ENCODE measurements at regions not wholly inside any gene's neighbourhood (a gene's known extent, or its start where the extent isn't known, plus 50 kb on each side); places are given as distances from the start of the nearest gene placed in this dataset.
"Not testable (repeated sequence)": the region's sequence is repeated elsewhere in the genome, so short reads cannot be mapped to it uniquely, and the experiment has no call there.

DNA sequence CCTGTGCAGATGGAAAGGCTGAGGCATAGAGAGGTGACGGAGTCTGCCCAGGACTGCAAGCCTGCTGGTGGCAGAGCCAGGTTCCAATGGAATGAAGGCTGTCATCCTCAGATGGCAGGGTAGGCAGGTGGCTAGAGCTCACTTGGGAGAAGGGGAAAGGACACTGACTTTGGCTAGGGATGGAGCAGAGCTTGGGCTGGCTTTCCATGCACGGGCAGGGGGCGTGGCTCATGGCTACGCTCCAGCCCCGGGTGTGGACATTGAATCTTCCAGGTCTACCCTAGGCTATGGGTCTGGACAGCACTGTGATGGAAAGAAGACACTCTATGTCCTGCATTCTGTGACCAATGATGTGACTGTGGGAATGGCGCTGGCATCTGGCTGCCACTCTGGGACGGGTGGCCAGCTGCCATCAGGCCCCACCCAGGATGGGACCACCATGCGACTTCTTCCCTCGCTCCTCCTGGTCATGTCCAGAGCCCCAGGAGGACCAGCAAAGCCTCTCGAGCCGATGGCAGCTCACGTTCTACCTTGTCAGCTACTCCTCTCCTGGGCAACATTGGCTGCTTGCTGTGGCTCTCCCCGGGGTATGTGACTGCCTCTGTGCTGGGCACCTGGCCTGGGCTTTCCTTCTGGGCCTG, 398.7 kb downstream of the TMEM121 start:
- TF ChIP-seq, protein P1, sequence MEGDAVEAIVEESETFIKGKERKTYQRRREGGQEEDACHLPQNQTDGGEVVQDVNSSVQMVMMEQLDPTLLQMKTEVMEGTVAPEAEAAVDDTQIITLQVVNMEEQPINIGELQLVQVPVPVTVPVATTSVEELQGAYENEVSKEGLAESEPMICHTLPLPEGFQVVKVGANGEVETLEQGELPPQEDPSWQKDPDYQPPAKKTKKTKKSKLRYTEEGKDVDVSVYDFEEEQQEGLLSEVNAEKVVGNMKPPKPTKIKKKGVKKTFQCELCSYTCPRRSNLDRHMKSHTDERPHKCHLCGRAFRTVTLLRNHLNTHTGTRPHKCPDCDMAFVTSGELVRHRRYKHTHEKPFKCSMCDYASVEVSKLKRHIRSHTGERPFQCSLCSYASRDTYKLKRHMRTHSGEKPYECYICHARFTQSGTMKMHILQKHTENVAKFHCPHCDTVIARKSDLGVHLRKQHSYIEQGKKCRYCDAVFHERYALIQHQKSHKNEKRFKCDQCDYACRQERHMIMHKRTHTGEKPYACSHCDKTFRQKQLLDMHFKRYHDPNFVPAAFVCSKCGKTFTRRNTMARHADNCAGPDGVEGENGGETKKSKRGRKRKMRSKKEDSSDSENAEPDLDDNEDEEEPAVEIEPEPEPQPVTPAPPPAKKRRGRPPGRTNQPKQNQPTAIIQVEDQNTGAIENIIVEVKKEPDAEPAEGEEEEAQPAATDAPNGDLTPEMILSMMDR (IDR thresholded peaks at IDR 0.05): no peak
- no peak overlapping the region for H3K27ac Mint-ChIP-seq

DNA sequence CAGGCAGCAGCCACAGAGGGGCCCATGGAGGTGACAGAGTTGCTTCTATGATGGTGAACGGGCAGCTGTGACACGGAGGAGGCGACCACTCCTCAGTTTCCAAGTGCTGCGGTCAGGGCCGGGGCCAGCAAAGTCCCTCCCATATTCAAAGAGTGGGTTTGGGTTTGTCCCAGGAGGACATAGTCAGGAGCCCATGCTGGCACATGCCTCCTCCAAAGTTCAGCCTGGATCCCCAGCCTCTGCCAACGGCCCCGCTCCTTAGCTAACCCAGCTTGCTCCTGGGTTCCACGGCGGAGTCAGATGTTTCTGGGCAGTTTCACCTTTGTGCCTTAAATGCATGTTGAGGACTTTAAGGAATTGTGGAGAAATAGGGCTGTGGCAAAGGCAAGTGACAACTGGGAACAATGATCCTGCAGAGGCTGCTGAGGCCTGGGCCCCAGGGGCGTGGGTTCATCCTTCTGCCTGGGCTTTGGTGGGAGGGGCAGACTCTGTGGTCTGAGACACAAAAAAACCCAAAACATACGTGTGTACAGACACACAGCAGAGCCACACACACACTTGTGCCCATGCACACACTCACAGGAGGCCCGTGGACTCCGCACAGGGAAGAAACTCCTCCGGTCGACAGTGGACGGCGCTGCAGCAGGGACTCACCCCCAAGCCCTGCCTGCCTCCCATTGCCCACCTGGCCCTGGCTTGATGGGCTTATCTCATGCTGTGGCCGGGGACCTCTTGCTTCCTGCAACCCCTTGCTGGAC, 399.4 kb downstream of the TMEM121 start:
- ATAC-seq (ENCODE audit: low read depth) (no peak), DNase-seq (no peak)
- H3K36me3 Mint-ChIP-seq (ENCODE audit: low read depth): peaks cover 31% of the 10 kb centered on the region
- no peak overlapping the region for H3K27ac Mint-ChIP-seq
- CTCF ChIA-PET: no interaction called here
- intact Hi-C loops (cut with micrococcal nuclease): no loop called here
- no peak overlapping the region for H3K4me3 Mint-ChIP-seq
- POLR2A ChIA-PET: no interaction called here
- peaks cover 23% of the 10 kb centered on the region for H3K4me1 Mint-ChIP-seq
- H3K9me3 Mint-ChIP-seq: no peaks in the 10 kb centered on the region
- TF ChIP-seq, protein P1 (IDR thresholded peaks at IDR 0.05): no peak
- H3K27me3 Mint-ChIP-seq: no peaks in the 10 kb centered on the region

More for the DNA sequence above, 398.7 kb downstream of the TMEM121 start:
- ATAC-seq (ENCODE audit: low read depth) (no peak), DNase-seq (no peak)
- CTCF ChIA-PET: no interaction called here
- Mint-ChIP-seq H3K4me1 (peaks cover 17% of the 10 kb centered on the region), H3K27me3 (no peaks in the 10 kb centered on the region), H3K4me3 (no peak overlapping the region), H3K36me3 (ENCODE audit: low read depth) (peaks cover 37% of the 10 kb centered on the region), H3K9me3 (no peaks in the 10 kb centered on the region)
- intact Hi-C loops (cut with micrococcal nuclease): no loop called here
- POLR2A ChIA-PET: no interaction called here

DNA sequence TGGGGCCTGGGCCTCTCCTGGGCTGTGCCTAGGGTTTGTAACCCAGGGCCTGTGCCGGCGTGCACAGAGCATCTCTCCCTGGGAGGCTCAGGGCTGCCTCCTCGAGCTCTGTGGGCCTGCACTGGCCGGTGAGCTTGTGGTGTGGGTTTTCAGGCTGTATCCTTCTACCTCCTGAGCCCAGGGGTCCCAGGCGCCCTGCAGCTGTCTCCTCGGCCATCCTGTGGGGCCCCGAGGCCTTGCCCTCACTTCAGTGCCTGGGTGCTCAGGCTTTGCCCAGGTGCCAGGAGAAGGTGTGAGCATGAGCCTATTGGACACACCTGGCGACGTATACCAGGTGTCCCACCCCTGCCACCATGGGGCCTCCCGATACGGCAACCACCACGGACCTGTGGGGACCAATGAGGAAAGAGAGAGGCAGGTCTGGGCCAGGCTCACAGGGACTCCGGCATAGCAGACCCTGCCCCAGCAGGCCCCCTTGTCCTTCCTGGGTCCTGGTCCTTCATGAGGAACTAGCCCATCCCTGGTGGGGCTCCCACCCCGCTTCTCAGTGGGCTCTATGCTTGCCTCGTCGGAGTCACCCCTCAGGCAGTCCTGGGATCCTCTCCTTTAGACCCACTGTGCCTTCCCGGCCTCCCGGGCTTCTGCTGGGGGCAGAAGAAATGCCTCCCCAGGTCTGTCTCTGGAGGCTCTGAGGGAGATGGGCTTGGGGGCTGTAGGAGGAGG, 400.2 kb downstream of the TMEM121 start:
- DNase-seq: no peak
- Mint-ChIP-seq H3K27me3 (no peaks in the 10 kb centered on the region), H3K36me3 (ENCODE audit: low read depth) (peaks cover 28% of the 10 kb centered on the region), H3K4me3 (no peak overlapping the region), H3K27ac (no peak overlapping the region), H3K9me3 (no peaks in the 10 kb centered on the region), H3K4me1 (peaks cover 24% of the 10 kb centered on the region)
- ChIA-PET CTCF (no interaction called here), POLR2A (interaction anchor here (1.0 to 3.1 kb wide), 2 partner anchors 9 to 65 kb away, joined by 3 to 13 read pairs; no protein-coding TSS in a partner anchor)
- intact Hi-C loops (cut with micrococcal nuclease): no loop called here
- no peak for ATAC-seq (ENCODE audit: low read depth)
- TF ChIP-seq, protein P1 (IDR thresholded peaks at IDR 0.05): no peak

DNA sequence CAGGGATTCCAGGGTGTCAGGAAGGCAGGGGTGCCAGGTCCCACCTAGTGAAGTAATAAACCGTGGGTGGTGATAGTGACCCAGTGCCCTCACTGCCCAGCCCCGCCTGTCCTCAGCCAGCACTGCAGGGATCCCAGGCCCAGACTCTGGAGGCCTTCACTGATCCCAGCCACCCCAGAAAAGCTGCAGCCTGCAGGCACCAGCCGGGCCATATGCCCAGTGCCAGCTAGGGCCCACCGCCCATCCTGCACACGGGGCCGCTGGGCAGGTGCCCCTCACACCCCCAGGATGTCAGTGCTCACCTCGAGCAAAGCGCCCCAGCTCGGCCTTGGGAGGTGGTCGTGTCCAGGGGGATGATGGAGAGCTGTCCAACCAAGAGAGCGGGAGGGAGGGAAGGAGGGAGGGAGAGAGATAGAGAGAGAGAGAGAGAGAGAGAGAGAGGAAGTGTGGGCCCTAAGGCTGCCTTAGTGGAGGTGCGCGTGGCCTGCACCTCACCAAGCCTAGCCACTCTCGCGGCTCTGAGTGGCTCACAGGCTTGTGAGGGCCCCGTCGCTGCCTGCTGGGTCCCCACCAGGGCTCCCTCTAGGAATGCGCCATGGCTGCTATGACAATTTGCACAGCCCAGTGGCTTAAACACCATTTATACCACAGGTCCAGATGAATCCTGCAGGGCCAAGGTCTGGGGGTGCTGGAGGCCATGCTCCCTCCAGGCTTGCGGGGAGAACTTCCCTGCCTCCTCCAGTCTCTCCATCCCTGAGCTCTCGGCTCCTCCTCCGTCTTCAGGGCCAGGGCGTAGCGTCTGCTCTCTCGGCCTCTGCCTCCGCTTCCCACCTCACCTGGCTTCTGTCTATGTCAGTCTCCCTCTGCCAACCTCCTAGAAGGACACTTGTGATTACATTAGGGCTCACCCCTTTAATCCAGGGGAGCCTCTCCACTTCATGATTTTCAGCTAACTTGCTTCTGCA, 401.0 kb downstream of the TMEM121 start:
- Mint-ChIP-seq H3K4me1 (peaks cover 29% of the 10 kb centered on the region), H3K9me3 (no peaks in the 10 kb centered on the region), H3K27ac (peak overlapping the region; percentile 75), H3K4me3 (no peak overlapping the region), H3K36me3 (ENCODE audit: low read depth) (peaks cover 23% of the 10 kb centered on the region), H3K27me3 (no peaks in the 10 kb centered on the region)
- CTCF ChIA-PET: no interaction called here
- ATAC-seq (ENCODE audit: low read depth): no peak
- intact Hi-C loops (cut with micrococcal nuclease): no loop called here
- DNase-seq: no peak
- POLR2A ChIA-PET: interaction anchor here (0.6 to 3.1 kb wide), 5 partner anchors 10 to 370 kb away, joined by 3 to 13 read pairs (median 3); no protein-coding TSS in a partner anchor
- TF ChIP-seq, protein P1 (IDR thresholded peaks at IDR 0.05): no peak

DNA sequence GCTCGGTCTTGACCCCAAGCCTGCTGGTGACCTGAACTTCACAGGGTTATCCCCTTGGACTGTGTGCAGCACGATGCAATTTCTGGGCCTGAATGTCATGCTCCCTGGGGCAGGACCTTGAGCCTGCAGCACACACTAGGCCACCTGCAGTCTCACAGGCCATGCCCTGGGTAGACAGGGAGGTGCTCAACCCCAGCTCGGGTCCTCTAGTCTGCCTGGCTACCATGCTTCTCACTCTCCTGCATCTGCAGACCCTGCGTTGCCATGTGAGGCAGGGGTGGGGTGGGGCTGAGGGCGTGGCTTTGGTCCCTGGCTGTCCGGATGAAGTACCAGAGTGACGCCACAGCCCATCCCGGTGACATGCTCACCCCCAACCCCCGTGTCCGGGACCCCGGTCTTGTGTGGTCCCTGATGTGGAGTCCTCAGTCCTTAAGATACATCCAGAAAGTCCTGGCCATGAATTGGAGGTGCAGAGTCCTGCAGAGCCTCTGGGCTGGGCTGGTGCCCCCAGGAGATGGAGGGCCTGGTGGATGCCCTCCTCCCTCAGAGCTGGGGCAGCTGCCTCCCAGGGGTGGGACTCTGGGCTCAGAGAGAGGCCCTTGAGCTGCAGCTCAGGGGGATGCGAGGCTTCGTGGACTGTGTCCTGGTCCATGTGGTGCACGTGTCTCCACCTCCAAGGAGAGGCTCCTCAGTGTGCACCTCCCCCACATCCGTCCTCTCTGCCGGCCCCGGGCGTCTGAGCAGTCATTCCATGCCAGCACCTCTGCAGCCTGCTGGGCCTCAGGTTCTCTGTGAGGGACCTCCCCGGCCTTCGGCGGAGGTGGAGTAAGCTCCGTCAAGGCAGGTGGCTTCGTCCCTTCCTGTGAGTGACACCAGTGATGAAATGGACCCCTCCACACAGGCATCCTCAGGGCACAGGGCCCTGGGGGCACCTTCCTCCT, 402.1 kb downstream of the TMEM121 start:
- peaks cover 16% of the 10 kb centered on the region for H3K36me3 Mint-ChIP-seq (ENCODE audit: low read depth)
- H3K4me3 Mint-ChIP-seq; H3K9me3 Mint-ChIP-seq; CTCF ChIA-PET; intact Hi-C loops (cut with micrococcal nuclease); DNase-seq; H3K27me3 Mint-ChIP-seq: not testable (repeated sequence)
- ATAC-seq (ENCODE audit: low read depth): peak; percentile 32
- H3K27ac Mint-ChIP-seq: peak overlapping the region; percentile 75
- peaks cover 29% of the 10 kb centered on the region for H3K4me1 Mint-ChIP-seq
- POLR2A ChIA-PET: interaction anchor here (1.4 to 3.1 kb wide), 3 partner anchors 11 to 67 kb away, joined by 3 to 13 read pairs (median 4); no protein-coding TSS in a partner anchor
